ENCODE measurements at regions not wholly inside any gene's neighbourhood (a gene's known extent, or its start where the extent isn't known, plus 50 kb on each side); places are given as distances from the start of the nearest gene placed in this dataset.

- TF ChIP-seq EZH2phosphoT487 (IDR thresholded peaks at IDR 0.05; ENCODE audit: low read depth, severe bottlenecking, unreplicated experiment) (no peak), CTCF (IDR thresholded peaks at IDR 0.05; ENCODE audit: poor library complexity) (no peak), EZH2 (IDR thresholded peaks at IDR 0.05; ENCODE audit: borderline replicate concordance) (no peak)
These were observed 1713.2 kb upstream of the FLRT2 start for GRCh38 chr14:83816761-83817160.
